OCI-LY3 (cell line): ENCODE measurements at regions not wholly inside any gene's neighbourhood (a gene's known extent, or its start where the extent isn't known, plus 50 kb on each side); places are given as distances from the start of the nearest gene placed in this dataset.

Experiments
- EZH2phosphoT487 ChIP-seq: fragments of 200-600 bp; shearing (Covaris generic); IDR thresholded peaks from 2 replicates; pipeline ENCODE4 v1.6.1; 2018; ENCODE audit warnings: antibody characterized with exemption, mixed run types, low read depth
- TF ChIP-seq, protein P1 (sequence below): fragments of 200-600, 300-600 bp; sonication (generic); IDR thresholded peaks from 2 replicates; pipeline ENCODE4 v1.5.1; 2014; ENCODE audit warnings: antibody characterized with exemption, low read length, low read depth

DNA sequence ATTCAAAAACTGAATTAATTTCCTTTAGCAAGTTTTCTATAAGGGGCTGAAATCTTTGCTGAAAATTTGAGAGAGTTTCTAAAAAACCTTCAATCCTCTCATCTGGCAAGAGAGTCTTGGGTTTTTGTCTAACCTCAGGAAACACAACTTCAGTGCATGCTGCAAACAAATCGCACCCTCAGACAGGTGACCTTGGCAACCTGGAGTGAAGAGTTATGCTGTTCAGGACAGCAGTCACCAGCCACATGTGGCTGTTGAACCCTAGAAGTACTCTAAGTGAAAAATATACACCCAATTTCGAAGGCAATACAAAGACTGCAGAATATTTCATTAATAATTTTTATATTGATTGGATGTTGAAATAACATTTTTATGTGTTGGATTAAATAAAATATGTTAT, 184.8 kb downstream of the RPS29 start:
- TF ChIP-seq, protein P1, sequence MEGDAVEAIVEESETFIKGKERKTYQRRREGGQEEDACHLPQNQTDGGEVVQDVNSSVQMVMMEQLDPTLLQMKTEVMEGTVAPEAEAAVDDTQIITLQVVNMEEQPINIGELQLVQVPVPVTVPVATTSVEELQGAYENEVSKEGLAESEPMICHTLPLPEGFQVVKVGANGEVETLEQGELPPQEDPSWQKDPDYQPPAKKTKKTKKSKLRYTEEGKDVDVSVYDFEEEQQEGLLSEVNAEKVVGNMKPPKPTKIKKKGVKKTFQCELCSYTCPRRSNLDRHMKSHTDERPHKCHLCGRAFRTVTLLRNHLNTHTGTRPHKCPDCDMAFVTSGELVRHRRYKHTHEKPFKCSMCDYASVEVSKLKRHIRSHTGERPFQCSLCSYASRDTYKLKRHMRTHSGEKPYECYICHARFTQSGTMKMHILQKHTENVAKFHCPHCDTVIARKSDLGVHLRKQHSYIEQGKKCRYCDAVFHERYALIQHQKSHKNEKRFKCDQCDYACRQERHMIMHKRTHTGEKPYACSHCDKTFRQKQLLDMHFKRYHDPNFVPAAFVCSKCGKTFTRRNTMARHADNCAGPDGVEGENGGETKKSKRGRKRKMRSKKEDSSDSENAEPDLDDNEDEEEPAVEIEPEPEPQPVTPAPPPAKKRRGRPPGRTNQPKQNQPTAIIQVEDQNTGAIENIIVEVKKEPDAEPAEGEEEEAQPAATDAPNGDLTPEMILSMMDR, result no peak
- TF ChIP-seq EZH2phosphoT487, result no peak
